HG03558 (cell line): ENCODE measurements at regions not wholly inside any gene's neighbourhood (a gene's known extent, or its start where the extent isn't known, plus 50 kb on each side); places are given as distances from the start of the nearest gene placed in this dataset.
"Not testable (repeated sequence)": the region's sequence is repeated elsewhere in the genome, so short reads cannot be mapped to it uniquely, and the experiment has no call there.

Experiments used
- ATAC-seq: cut with Tn5 transposase; IDR thresholded peaks from one replicate; pipeline ENCODE4 v1.9.1; 2021; ENCODE audit warnings: moderate number of reproducible peaks; ENCODE audit not compliant: unreplicated experiment; ENCODE audit errors: extremely low read depth

DNA sequence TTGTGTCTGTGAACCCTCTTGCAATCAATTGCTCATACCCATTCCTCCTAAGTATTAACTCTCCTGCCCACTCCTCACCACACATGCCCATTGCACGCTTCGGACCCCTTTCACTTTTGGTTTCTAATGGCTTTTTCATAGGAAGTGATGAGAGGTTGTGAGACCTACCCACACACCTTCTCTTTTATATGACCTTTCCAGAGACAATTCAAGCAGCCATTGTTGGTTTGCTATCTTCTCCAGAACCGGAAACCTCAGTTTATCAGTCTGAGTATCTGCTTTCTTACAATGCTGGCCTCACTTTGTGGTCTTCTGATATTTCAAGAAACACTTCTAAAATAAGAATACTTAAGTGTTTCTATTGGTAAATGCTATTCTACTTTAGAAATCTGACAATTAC is 1550.8 kb upstream of the SLC10A2 start:
- no peak for ATAC-seq

DNA sequence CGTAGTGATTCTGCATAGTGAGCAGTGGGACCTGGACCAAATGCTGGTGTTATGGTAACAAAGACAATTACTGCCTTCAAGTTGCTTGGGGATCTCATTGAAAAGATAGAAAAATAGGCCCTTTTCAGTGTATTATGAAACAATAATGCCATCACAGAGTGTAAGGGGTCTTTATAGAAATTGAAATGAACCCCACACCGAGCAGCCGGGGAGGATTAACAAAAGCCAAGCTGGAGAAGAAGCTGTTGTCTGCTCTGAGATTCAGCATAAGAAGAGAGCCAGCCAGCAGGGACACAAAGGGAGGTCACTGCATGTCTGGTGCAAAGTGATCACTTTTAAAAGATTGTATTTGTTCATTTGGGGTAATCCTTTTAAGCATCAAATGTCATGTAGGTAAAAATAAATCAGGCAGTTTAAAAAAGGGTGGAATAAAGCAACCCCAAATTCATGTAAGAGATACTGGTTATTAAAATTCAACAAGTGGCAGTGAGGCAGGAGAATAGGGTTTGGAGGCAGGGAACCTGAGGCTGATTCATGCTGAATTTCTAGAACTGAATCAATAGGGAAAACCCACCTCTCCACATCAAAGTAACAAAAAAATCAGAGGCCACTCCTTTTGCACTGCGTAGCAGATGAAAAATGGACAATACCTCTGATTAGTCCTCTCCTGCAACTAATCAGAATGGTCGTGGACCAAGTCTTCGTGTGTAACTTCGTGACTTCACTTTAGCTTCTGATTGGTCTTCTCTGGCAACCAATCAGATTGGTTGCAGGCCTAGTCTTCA is 1548.3 kb upstream of the SLC10A2 start:
- no peak for ATAC-seq

DNA sequence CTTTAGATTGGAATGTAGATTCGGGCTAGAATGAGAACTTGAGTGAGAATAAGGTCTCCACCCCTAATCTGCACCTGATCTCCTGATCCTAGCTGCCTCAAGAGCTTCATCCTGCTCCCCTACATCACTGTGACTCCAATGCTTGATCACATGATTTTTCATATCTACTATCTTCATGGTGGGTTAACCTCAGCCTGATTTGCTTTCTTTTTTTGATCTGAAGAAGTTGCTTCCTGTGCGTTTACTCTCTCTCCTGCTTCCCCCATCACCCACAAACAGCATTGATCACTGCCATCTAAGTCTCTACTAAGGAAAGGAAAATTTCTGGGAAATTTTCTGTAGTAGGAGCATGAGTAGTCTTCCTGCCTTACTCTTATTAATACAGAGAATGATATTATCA is 1542.1 kb upstream of the SLC10A2 start:
- no peak for ATAC-seq

DNA sequence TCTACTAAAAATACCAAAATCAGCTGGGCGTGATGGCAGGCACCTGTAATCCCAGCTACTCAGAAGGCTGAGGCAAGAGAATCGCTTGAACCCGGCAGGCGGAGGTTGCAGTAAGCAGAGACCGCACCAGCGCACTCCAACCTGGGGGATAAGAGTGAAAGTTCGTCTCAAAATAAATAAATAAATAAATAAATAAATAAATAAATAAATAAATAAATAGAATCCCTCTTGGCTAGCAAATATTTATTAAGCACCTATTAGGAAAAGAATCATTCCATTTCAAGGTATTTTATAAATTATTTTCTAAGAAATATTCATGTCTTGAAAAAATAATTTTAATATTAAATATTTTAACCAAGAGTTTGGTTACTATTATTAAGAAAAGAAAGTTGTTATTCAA is 1539.2 kb upstream of the SLC10A2 start:
- not testable (repeated sequence) for ATAC-seq

DNA sequence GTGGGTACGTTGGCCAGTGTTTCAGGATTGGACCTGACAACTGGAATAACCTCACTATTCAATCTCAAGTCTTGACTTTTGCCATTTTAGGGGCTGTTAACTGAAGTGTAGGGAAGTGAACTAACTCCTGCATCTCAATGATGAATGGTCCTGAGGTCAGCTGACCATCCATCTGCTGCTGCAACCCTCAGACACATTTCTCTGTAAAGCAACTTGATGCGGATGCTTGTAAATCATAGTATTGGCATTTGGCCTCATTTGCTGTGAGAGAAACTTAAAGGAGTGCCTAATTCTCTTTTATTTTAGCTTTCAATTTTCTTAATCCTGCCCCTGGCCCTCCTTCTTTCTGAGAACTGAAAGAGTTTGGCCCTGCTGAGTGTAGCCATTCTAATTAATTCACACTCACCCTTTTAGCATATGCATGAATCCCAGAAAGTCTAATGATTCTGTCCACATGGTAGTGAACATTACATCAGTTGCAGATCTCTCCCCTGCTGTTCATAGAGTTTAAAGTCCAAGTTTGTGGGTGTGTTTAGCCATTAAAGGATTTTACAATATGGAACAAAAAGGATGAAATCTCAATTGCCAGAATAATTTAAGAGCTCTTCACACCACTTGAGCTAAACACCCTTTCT is 1531.4 kb upstream of the SLC10A2 start:
- no peak for ATAC-seq

DNA sequence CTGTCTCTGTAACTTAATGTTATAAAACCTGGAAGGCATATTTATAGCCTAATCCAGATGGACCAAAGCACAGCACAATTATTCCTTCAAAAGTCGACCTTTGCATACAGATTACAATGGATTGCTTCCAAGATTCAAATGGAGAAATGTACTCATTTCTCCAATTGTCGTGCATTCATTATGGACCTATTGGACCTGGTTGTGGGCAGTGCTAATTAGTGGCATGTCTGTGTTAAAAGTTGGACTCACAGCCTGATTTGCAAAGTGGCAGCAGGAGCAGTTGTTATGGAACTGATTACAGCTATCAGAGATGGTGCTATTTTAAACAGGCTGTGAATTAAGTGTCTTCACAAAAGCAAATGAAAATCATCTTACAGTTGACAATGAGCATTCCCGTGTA is 1529.3 kb upstream of the SLC10A2 start:
- ATAC-seq, result no peak

DNA sequence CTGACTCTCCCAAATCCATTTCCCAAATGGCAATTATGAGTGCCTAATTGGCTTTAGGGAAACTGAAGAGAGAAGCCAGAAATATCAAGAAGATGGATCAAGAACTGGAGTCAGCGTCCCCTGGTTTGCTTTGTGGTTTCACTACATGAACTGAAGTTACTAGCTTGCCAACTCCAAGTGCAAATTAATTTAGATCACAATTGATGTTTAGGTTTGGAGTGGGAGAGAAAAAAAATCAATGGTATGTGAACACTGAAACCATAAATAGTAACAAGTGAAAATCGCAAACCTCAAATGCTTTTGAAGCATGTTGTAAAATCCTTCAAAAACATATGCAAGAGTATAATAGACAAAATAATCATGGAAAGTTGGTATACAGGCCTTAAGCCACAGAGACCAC is 1528.6 kb upstream of the SLC10A2 start:
- no peak for ATAC-seq

DNA sequence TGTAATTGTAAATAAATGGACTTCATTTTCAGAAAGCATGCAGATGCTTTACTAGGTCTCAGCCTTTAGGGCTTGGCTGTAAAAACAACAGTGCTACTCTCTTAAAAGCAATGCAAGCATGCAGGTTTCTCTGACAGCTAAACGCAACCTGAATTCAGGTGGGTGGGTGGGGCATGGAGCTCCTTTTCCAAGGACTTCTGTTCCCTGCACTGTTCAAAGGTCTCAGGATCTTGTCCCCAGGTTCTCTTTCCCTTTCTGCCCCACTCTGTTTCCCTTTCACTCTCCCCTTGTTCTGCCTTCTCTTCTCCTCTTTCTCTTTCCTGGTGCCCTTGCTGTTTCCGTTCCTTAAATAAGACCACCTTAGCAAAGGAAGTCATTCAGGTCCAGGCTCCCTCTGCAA is 1527.5 kb upstream of the SLC10A2 start:
- ATAC-seq, result no peak

DNA sequence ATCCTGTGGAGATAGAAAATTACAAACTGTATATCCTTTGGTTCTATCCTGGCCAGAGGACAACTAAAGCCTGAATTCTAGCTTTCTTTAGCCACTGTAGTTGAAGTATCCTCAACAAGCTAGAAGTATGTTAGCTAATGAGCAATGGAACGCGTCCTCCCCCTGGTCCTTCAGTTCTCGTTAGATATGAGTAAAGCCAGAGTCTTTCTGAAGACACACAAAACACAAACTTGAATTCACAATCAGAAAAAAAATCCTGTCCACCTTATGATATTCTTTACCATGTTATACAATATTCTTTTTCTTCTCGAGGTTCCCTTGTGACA is 1527.0 kb upstream of the SLC10A2 start:
- no peak for ATAC-seq

DNA sequence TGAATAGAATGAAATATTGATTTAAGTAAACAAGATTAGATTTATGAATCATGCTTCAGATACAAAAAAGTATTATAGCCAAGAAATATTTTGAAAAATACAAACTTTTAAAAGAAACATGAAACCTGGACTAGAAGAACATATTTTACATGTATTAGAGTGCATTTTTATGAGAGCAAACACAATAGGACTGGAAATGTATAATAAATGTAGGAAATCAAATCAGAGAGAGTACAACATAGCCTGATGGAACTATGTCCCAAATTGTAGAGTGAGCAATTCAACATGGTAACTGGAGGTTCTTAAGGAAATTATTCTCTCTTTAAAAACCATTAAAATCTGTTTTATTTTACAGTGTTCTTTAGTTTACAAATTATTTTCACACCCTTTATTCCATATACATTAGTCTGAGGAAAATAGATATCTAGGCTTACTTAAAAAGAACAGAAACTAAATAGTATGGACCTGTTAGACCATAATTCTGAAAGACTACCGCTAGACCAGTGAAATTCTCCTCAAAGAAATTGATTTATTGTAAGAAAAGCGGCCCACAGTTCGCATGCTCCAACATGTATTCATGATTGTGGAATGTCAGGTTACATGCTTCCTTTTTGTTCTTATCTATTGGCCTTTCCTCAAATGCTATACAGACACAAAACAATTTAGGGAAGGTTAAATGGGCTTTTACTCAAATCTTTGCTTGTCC is 1526.5 kb upstream of the SLC10A2 start:
- ATAC-seq, result no peak

DNA sequence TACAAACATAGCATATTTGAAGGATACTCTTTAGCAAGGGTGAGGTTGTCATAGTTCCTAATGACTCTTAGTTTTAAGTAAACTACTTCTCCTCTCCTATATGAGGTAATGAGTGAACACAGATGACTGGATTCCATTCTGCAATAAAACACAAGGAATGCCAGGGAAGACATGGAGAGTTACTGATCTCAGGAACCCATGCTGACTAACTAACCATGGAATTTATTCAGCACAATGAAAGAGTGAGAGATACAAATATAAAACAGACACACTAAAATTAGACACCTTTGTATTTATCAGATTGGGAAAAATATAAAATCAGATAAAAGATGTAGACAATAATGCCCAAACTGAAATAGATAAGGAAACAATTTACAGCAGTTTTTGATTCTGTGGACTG is 1525.9 kb upstream of the SLC10A2 start:
- ATAC-seq, result no peak

DNA sequence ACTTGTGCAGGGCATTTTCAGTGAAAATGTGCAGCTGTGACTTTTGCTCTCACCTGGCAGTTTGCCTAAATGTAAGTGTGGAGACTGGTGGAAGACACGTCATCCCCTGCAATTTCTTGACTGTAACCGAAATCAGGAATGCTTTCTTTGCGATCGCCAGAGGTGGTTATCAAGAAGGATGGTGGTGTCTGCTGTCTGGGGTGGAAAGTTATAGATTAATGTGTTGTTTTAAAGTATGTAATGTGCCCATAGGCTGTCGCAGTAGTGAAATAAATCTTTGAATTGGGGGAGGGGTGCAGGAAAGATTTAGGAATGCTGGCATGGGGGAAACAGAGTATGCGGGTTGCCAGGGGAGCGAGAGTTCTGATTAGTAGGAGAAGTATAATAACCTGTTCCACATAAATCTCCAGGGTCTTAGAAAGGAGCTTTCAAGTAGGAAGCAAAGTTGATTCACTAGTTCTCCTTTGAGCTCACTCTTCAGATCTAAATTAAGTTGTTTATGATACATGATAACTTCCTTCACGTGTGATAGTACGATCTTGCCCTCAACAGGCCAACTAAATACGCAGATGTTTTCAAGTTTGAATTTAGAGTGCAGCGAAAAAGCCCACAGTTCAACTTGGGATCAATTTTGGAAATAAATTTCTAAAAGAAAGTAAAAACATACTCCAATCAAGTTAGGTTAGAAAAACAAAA is 1520.0 kb upstream of the SLC10A2 start:
- ATAC-seq, result no peak

DNA sequence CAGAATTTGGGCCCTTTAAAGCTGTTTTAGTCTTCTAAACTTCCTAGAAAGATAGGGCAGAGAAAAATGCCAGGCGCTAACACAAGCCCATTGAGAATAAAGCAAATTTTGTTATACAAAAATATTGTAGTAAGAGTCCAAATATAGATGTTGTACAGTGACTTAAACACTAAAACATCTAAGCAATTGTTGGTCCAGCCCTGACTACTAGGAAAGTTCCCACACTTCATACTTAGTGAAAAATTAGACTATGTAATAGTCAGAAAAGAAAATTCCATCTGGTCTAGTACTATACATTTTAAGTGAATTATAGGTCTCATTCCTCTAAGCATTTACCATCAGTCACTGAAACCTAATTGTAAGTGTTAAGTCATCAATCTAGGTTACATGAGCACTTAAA is 1518.3 kb upstream of the SLC10A2 start:
- ATAC-seq, result no peak

DNA sequence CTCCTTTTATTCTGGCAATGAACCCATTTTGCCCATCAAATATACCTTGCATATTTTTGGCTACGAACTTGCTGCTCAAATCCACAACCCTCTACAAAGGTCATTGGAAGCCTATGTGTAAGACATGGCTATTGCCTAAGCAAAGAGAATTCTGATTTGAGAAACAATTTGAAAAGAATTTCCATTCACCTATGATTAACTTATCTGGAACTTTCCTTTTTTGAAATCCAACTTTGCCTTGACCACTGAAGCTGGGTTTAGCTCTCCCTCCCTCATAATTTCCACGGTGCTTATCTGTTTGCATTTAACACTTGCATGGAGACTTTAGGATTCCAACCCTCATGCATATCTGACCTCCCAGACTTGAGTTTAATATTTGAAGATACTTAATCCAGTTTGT is 1514.7 kb upstream of the SLC10A2 start:
- ATAC-seq, result no peak

DNA sequence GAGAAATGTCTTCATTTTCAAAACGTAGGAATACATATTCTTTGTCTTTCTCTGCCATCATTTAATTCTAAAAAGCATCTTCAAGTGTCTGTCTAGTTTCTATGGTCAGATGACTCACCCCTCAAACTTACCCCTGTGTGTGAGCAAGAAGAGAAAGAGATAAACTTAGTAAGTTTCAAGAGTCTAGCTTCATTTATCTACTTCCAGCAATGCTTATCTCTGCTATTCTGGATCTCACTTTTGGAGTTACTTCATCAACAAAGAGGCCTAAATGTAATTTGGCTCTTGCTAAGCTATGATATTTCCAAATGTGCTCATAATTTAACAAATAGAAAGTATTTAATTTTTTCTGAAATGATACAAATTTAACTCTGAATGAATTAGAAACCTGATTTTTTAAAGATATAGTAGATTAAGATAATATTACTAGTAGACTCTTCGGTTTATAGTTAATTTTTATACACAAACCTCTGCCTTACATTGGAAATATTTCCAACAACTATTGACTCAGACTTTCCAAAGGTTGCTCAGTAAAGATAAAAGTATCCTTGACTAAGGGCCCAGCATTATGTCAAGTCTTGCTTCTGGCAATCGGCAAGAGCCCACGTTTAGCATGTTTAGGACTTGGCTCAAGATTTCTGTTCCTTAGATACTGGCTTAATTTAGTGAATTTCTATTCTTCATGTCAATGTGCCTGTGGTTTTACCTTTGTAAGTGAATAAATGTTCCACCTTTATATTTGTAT is 1511.0 kb upstream of the SLC10A2 start:
- no peak for ATAC-seq

DNA sequence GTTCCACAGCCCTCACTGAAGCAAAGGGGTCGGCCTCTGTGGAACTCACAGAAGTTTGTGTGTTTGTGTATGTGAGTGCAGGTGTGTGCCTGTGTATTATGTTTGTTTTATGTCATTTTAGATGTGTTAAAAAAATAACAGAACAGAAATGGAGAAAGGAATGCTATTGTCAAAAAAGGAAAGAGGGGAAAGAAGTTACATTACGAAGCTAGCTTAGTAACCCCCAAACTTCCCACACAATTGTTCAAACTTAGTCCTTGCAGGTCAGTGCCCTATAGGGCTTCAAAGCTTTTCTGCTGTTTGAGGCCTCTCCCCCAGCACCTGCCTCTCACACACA is 1505.6 kb upstream of the SLC10A2 start:
- no peak for ATAC-seq

DNA sequence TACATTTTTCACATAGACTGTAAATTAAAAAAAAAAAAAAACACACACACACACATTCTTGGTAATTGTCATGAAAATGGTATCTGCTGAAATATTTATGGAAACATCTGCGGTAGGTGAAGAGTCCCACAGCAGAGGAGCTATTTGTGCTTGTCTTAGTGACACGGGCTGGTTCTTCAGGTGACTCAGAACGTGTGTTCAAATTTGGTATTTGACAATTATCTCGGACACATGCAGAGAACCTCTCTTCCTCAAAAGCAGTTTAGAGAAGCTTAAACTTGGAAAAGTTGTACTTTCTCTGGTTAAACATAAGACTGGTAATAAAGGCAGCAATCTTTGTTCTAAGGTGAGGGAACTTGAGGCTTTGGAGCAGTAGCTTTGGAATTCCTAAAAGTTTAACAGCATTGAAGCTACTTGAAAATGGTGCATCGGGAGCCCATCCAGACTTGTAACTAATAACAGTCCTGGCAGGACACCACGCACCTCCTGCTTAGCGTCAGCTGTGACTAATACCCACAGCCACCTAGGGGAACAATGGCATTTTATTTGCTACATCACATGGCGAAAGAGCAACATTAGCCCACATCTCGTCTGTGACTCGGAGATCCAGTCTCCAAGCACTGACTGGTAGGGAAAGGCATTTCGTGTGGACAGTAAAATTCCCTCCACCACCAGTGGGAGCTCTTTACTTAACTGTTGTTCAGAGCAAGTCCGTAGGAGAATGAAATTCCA is 1505.1 kb upstream of the SLC10A2 start:
- no peak for ATAC-seq

DNA sequence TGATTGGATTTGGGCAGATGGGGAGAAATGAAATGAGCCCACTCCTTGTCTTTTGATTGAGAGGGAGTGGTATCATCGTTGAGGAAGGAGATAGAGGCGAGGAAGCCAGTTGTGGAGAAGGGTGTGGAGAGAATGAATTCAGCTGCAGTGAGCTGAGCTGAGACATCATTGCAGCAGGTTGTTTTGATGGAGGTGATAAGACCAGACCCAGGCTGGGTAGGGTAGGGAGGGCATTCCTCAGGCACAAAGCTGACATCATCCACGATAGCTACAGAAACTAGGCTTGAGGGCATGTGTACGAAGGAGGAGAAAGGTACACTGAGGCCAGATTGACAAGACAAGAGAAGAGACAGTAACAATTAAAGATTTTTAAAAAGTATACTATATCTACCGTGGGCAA is 1500.9 kb upstream of the SLC10A2 start:
- no peak for ATAC-seq

DNA sequence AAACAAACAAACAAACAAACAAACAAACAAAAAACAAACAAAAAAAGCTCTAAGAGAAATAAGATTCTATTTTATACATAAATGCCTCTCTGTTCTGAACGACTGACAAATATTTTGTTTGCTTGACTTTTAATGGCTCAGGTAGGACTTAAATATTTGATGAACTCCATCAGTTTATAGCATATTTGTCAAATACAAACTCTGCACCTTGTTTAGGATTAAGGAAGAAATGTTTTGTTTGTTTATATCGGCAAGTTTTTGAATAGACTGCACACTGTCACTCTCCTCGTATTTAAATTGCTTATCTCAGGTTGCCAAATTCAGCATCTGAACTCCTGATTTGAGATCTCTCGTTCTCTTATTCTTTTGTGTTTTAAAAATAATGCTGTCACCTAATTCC is 1499.7 kb upstream of the SLC10A2 start:
- no peak for ATAC-seq

DNA sequence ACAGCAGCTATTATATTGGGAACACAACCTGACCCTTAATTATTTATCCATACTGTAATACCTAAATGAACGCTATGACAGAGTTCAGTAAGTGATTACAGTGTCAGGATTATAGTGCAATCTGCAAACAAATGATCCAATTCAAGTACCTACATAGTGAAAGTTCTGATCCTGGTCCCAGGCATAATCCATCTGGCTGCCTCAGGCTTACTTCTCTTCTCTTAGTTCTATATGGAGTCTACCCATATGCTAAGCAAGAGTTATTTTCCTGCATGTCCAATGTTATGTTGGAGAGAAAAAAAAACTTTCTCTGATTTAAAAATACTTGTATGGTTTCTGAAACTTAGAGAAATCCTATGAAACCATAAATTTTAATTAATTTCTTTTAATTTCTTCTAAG is 1487.7 kb upstream of the SLC10A2 start:
- ATAC-seq, result no peak
